ENCODE measurements at regions not wholly inside any gene's neighbourhood (a gene's known extent, or its start where the extent isn't known, plus 50 kb on each side); places are given as distances from the start of the nearest gene placed in this dataset.
A peak's percentile ranks its signal among the peaks of the same experiment; 100 is the strongest.

- no peak overlapping the region for H3K27ac ChIP-seq (ENCODE audit: extremely low read depth, low read depth, low read length)
- CTCF ChIA-PET: interaction anchor here (0.7 to 1.8 kb wide), 2 partner anchors 15 to 469 kb away, joined by 3 to 5 read pairs; no protein-coding TSS in a partner anchor
- TF ChIP-seq ATF2 (tag by site-specific recombination; IDR thresholded peaks at IDR 0.05; ENCODE audit: low read depth) (peak; percentile 51; the same call in 1 of the 2 replicates), ZSCAN4 (tag by site-specific recombination; IDR thresholded peaks at IDR 0.05) (0 out of 2 replicates have a peak, but pooled peaks have one; percentile 21), ZNF221 (tag by site-specific recombination; IDR thresholded peaks at IDR 0.05; ENCODE audit: borderline replicate concordance) (no peak)
Observed at GRCh38 chr5:44933686-44934085, 124.9 kb downstream of the MRPS30 start.

GRCh38 chr5:44935262-44935661, 126.5 kb downstream of the MRPS30 start:
- TF ChIP-seq ZNF518A (tag by site-specific recombination; conservative IDR thresholded peaks at IDR 0.05; ENCODE audit: low read depth) (no peak), ZNF654 (tag by site-specific recombination; IDR thresholded peaks at IDR 0.05; ENCODE audit: low read depth) (peak; percentile 44)
- ChIA-PET POLR2A (no interaction called here), CTCF (interaction anchor here (0.6 to 1.8 kb wide), 5 partner anchors 13 to 598 kb away, joined by 3 to 5 read pairs (median 3); no protein-coding TSS in a partner anchor)
- Histone ChIP-seq H3K4me3 (ENCODE audit: low read depth, low read length) (no peak overlapping the region), H3K27ac (ENCODE audit: extremely low read depth, low read depth, low read length) (no peak overlapping the region), H3K4me1 (ENCODE audit: control insufficient read depth, insufficient read depth, low read length) (no peaks in the 10 kb centered on the region), H3K36me3 (ENCODE audit: control insufficient read depth in 2 of 2, insufficient read depth in 1 of 2, low read length in 2 of 2) (no peaks in the 10 kb centered on the region), H3K9me3 (ENCODE audit: control insufficient read depth, insufficient read depth, low read depth, low read length) (no peaks in the 10 kb centered on the region)

More at GRCh38 chr5:44933686-44934085, 124.9 kb downstream of the MRPS30 start:
- Histone ChIP-seq H3K36me3 (ENCODE audit: control insufficient read depth in 2 of 2, insufficient read depth in 1 of 2, low read length in 2 of 2) (no peaks in the 10 kb centered on the region), H3K4me1 (ENCODE audit: control insufficient read depth, insufficient read depth, low read length) (no peaks in the 10 kb centered on the region), H3K9me3 (ENCODE audit: control insufficient read depth, insufficient read depth, low read depth, low read length) (no peaks in the 10 kb centered on the region), H3K4me3 (ENCODE audit: low read depth, low read length) (no peak overlapping the region)
- POLR2A ChIA-PET: no interaction called here

GRCh38 chr5:44935871-44936270, 127.1 kb downstream of the MRPS30 start:
- POLR2A ChIA-PET: no interaction called here
- no peaks in the 10 kb centered on the region for H3K4me1 ChIP-seq (ENCODE audit: control insufficient read depth, insufficient read depth, low read length)
- H3K9me3 ChIP-seq (ENCODE audit: control insufficient read depth, insufficient read depth, low read depth, low read length): no peaks in the 10 kb centered on the region
- TF ChIP-seq ZNF639 (tag by site-specific recombination; IDR thresholded peaks at IDR 0.05) (no peak), ZNF133 (tag by site-specific recombination; IDR thresholded peaks at IDR 0.05) (no peak), KLF16 (tag by site-specific recombination; IDR thresholded peaks at IDR 0.05) (no peak), ZNF473 (tag by site-specific recombination; IDR thresholded peaks at IDR 0.05) (no peak), ZSCAN23 (tag by site-specific recombination; IDR thresholded peaks at IDR 0.05) (no peak), TCF7L2 (IDR thresholded peaks at IDR 0.05; ENCODE audit: borderline replicate concordance, low read depth, low read length) (no peak)
- no peak overlapping the region for H3K27ac ChIP-seq (ENCODE audit: extremely low read depth, low read depth, low read length)
- CTCF ChIA-PET: no interaction called here
- no peaks in the 10 kb centered on the region for H3K36me3 ChIP-seq (ENCODE audit: control insufficient read depth in 2 of 2, insufficient read depth in 1 of 2, low read length in 2 of 2)
- H3K4me3 ChIP-seq (ENCODE audit: low read depth, low read length): no peak overlapping the region

All from HEK293 (cell line).